Neural progenitor cell (in vitro differentiated cells): ENCODE measurements at regions not wholly inside any gene's neighbourhood (a gene's known extent, or its start where the extent isn't known, plus 50 kb on each side); places are given as distances from the start of the nearest gene placed in this dataset.
"Not testable (repeated sequence)": the region's sequence is repeated elsewhere in the genome, so short reads cannot be mapped to it uniquely, and the experiment has no call there.

Experiments
- DNase-seq: peaks from one replicate; pipeline ENCODE4 v3.0.0-alpha.2; 2016; ENCODE audit warnings: low spot score
- H2AFZ ChIP-seq: fragments of 200-600 bp; sonication (generic); replicated peaks from 2 replicates; pipeline ENCODE4 v1.6.1; 2016; ENCODE audit warnings: antibody characterized with exemption
- H3F3A ChIP-seq: fragments of 200-600 bp; sonication (generic); 2 replicates; pipeline ENCODE4 v1.6.1; 2016; ENCODE audit warnings: antibody characterized with exemption, low read depth
- H3K27ac ChIP-seq: fragments of 200-600 bp; sonication (generic); 2 replicates; pipeline ENCODE4 v1.5.1; 2016; ENCODE audit warnings: mild to moderate bottlenecking
- H3K27me3 ChIP-seq: fragments of 200-600 bp; sonication (generic); 2 replicates; pipeline ENCODE4 v1.6.1; 2016; ENCODE audit warnings: mild to moderate bottlenecking, moderate library complexity
- H3K36me3 ChIP-seq: fragments of 200-600 bp; sonication (generic); 2 replicates; pipeline ENCODE4 v1.5.1; 2016
- H3K4me1 ChIP-seq: fragments of 200-600 bp; sonication (generic); 2 replicates; pipeline ENCODE4 v1.6.1; 2016; ENCODE audit warnings: mixed run types
- H3K4me2 ChIP-seq: fragments of 200-600 bp; sonication (generic); 2 replicates; pipeline ENCODE4 v1.6.1; 2016
- H3K4me3 ChIP-seq: fragments of 200-600 bp; sonication (generic); 2 replicates; pipeline ENCODE4 v1.5.1; 2016
- H3K79me2 ChIP-seq: fragments of 200-600 bp; sonication (generic); 2 replicates; pipeline ENCODE4 v1.6.1; 2016; ENCODE audit warnings: low read depth
- H3K9ac ChIP-seq: fragments of 200-600 bp; sonication (generic); 2 replicates; pipeline ENCODE4 v1.6.1; 2016
- H3K9me3 ChIP-seq: fragments of 200-600 bp; sonication (generic); 2 replicates; pipeline ENCODE4 v1.5.1; 2016; ENCODE audit warnings: low read depth
- H4K20me1 ChIP-seq: fragments of 200-600 bp; sonication (generic); 2 replicates; pipeline ENCODE4 v1.6.1; 2016; ENCODE audit warnings: low read depth
- H3K27ac Mint-ChIP-seq: 3 replicates; pipeline ENCODE4 v1.8.0; 2021; ENCODE audit warnings: mixed read lengths
- H3K27me3 Mint-ChIP-seq: 2 replicates; pipeline ENCODE4 v1.8.0; 2022; ENCODE audit warnings: low read depth, mild to moderate bottlenecking, inconsistent platforms, moderate library complexity, mixed read lengths; ENCODE audit not compliant: insufficient read depth
- H3K36me3 Mint-ChIP-seq: 3 replicates; pipeline ENCODE4 v1.8.0; 2021; ENCODE audit warnings: mixed read lengths
- H3K4me1 Mint-ChIP-seq: 3 replicates; pipeline ENCODE4 v1.8.0; 2021; ENCODE audit warnings: mixed read lengths
- H3K4me3 Mint-ChIP-seq: 3 replicates; pipeline ENCODE4 v1.8.0; 2021; ENCODE audit warnings: mild to moderate bottlenecking, moderate library complexity, mixed read lengths
- H3K9me3 Mint-ChIP-seq: 3 replicates; pipeline ENCODE4 v1.8.0; 2020; ENCODE audit warnings: mixed read lengths
- EZH2 ChIP-seq: fragments of 200-600 bp; sonication (generic); IDR thresholded peaks from 2 replicates; pipeline ENCODE4 v1.6.1; 2017; ENCODE audit warnings: antibody characterized with exemption, mild to moderate bottlenecking, moderate library complexity
- EZH2phosphoT487 ChIP-seq: fragments of 200-600 bp; sonication (generic); IDR thresholded peaks from 2 replicates; pipeline ENCODE4 v1.6.1; 2017; ENCODE audit warnings: antibody characterized with exemption
- TF ChIP-seq, protein P1 (sequence below): fragments of 200-600 bp; sonication (generic); IDR thresholded peaks from 2 replicates; pipeline ENCODE4 v1.5.1; 2017; ENCODE audit warnings: antibody characterized with exemption, mild to moderate bottlenecking

DNA sequence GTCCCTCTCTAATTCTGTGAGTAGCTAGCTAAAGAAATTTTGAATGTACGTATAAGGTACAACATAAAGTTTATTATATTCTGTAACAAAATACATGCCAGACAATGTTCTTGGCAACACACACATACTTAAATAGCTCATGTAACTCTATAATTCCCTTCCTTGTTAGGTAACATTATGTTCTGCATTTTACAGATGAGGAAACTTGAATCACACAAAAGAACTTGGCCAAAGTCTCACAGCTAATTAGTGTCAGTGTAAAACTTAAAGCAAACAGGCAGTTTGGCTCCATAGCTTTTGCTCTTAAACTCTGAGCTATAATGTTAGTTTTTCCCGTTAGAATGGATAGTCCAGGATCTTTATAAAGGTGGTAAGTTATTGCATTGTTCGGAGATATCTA, 1091.8 kb upstream of the SLIT2 start:
- Histone ChIP-seq H3K4me3 (no peak overlapping the region), H3K36me3 (peaks cover 7% of the 10 kb centered on the region), H3K9me3 (no peaks in the 10 kb centered on the region), H3K79me2 (no peaks in the 10 kb centered on the region), H4K20me1 (no peaks in the 10 kb centered on the region), H3F3A (no peaks in the 10 kb centered on the region), H3K27ac (no peak overlapping the region), H3K4me2 (no peak overlapping the region), H3K27me3 (no peaks in the 10 kb centered on the region), H3K9ac (no peak overlapping the region), H3K4me1 (no peaks in the 10 kb centered on the region), H2AFZ (no peak overlapping the region)
- Mint-ChIP-seq H3K4me3 (no peak overlapping the region), H3K4me1 (no peaks in the 10 kb centered on the region), H3K9me3 (peaks cover 25% of the 10 kb centered on the region), H3K27me3 (no peaks in the 10 kb centered on the region), H3K36me3 (peaks cover 2% of the 10 kb centered on the region), H3K27ac (no peak overlapping the region)
- TF ChIP-seq EZH2 (no peak), EZH2phosphoT487 (no peak)
- TF ChIP-seq, protein P1, sequence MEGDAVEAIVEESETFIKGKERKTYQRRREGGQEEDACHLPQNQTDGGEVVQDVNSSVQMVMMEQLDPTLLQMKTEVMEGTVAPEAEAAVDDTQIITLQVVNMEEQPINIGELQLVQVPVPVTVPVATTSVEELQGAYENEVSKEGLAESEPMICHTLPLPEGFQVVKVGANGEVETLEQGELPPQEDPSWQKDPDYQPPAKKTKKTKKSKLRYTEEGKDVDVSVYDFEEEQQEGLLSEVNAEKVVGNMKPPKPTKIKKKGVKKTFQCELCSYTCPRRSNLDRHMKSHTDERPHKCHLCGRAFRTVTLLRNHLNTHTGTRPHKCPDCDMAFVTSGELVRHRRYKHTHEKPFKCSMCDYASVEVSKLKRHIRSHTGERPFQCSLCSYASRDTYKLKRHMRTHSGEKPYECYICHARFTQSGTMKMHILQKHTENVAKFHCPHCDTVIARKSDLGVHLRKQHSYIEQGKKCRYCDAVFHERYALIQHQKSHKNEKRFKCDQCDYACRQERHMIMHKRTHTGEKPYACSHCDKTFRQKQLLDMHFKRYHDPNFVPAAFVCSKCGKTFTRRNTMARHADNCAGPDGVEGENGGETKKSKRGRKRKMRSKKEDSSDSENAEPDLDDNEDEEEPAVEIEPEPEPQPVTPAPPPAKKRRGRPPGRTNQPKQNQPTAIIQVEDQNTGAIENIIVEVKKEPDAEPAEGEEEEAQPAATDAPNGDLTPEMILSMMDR, result no peak
- no peak for DNase-seq

DNA sequence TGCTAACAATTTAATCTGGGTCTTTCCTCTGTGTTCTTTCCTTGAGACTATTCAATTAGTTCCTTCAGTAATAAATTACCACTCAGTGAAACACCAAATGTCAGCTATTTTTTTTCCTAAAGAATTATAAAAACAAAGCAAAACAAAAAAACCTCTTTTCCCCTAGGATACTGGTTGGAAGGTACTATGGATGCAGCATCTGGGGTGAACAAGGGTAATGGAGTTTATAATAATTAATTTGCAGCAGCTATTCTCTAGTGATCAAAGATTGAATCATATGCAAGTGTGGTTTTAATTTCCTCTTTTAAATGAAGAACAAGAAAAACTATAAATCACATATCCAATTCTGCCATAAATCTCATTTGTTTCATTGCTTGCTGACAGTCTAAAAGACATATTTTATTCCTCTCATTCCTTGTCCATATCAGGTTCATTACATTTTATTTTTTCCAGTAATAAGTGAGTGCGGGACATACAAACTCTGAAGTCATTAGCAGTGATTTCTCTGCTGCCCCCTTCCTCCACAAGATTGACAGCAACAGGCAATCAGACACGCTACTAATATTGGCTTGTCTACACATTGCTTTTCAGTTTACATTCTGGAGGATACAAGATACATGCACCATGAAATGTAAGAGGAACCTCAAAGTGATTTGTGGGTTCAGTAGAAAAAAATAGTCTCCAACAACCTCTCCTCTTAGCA, 1093.4 kb upstream of the SLIT2 start:
- no peak for DNase-seq
- Mint-ChIP-seq H3K4me1 (no peaks in the 10 kb centered on the region), H3K27ac (no peak overlapping the region), H3K36me3 (peaks cover 6% of the 10 kb centered on the region), H3K9me3 (peaks cover 27% of the 10 kb centered on the region), H3K4me3 (no peak overlapping the region), H3K27me3 (no peaks in the 10 kb centered on the region)
- Histone ChIP-seq H3K27ac (no peak overlapping the region), H3K36me3 (peaks cover 9% of the 10 kb centered on the region), H3K4me3 (no peak overlapping the region), H4K20me1 (no peaks in the 10 kb centered on the region), H3K9me3 (no peaks in the 10 kb centered on the region), H2AFZ (no peak overlapping the region), H3K79me2 (no peaks in the 10 kb centered on the region), H3F3A (no peaks in the 10 kb centered on the region), H3K27me3 (no peaks in the 10 kb centered on the region), H3K4me2 (no peak overlapping the region), H3K4me1 (no peaks in the 10 kb centered on the region), H3K9ac (no peak overlapping the region)
- no peak for TF ChIP-seq EZH2phosphoT487
- TF ChIP-seq, protein P1, result no peak
- no peak for TF ChIP-seq EZH2

DNA sequence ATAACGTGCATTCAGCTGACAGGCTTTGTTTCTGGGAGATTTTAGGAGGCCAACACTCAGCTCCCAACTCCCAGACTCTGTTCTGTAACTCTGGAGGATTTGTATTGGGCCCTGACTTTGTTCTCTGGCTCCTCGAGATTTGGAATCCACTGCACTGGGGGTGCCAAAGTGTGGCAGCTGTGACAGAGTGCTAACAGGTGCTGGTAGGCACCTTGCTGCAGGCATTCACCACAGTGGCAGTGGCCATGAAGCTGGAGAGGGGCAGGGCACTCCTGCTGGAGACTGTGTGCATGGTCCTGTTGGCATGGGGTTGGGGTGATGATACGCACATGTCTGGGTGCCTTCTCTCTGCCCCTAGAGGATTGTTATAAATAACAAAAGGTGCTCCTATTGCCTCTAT, 1094.9 kb upstream of the SLIT2 start:
- Mint-ChIP-seq H3K27me3 (no peaks in the 10 kb centered on the region), H3K9me3 (peaks cover 33% of the 10 kb centered on the region), H3K4me3 (no peak overlapping the region), H3K27ac (no peak overlapping the region), H3K36me3 (peaks cover 6% of the 10 kb centered on the region), H3K4me1 (no peaks in the 10 kb centered on the region)
- Histone ChIP-seq H3K4me1 (no peaks in the 10 kb centered on the region), H3K9ac (no peak overlapping the region), H3K4me2 (no peak overlapping the region), H3K27ac (no peak overlapping the region), H3F3A (no peaks in the 10 kb centered on the region), H2AFZ (no peak overlapping the region), H4K20me1 (no peaks in the 10 kb centered on the region), H3K4me3 (no peak overlapping the region), H3K9me3 (no peaks in the 10 kb centered on the region), H3K27me3 (no peaks in the 10 kb centered on the region), H3K79me2 (no peaks in the 10 kb centered on the region), H3K36me3 (peaks cover 9% of the 10 kb centered on the region)
- no peak for TF ChIP-seq EZH2phosphoT487
- DNase-seq, result no peak

DNA sequence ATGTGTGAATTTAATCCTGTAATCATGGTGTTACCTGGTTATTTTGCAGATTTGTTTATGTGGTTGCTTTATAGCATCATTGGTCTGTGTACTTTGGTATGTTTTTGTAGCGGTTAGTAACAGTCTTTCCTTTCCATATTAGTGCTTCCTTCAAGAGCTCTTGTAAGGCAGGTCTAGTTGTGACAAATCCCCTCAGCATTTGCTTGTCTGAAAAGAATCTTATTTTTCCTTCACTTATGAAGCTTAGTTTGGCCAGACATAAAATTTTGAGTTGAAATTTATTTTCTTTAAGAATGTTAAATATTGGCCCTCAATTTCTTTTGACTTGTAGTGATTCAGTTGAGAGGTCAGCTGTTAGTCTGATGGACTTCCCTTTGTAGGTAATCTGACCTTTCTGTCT, 1096.1 kb upstream of the SLIT2 start:
- H3K4me3 Mint-ChIP-seq, result no peak overlapping the region
- no peak for DNase-seq
- H3K27ac ChIP-seq, result no peak overlapping the region

DNA sequence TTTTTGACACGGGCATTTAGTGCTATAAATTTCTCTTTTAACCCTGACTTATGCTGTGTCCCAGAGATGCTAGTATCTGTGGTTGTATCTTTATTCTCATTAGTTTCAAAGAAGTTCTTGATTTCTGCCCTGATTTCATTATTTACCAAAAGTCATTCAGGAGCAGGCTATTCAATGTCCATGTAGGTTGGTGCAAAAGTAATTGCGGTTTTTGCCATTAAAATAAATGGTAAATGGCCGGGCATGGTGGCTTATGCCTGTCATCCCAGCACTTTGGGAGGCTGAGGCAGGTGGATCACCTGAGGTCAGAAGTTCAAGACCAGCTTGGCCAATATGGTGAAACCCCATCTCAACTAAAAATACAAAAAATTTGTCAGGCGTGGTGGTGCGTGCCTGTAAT, 1097.4 kb upstream of the SLIT2 start:
- not testable (repeated sequence) for DNase-seq, H3K9ac ChIP-seq, H3K4me1 Mint-ChIP-seq

More for the DNA sequence above, 1096.1 kb upstream of the SLIT2 start:
- Mint-ChIP-seq H3K4me1 (no peaks in the 10 kb centered on the region), H3K9me3 (peaks cover 35% of the 10 kb centered on the region), H3K36me3 (peaks cover 6% of the 10 kb centered on the region), H3K27me3 (no peaks in the 10 kb centered on the region), H3K27ac (no peak overlapping the region)
- Histone ChIP-seq H3F3A (no peaks in the 10 kb centered on the region), H4K20me1 (no peaks in the 10 kb centered on the region), H3K4me1 (no peaks in the 10 kb centered on the region), H3K9me3 (no peaks in the 10 kb centered on the region), H3K79me2 (no peaks in the 10 kb centered on the region), H3K4me3 (no peak overlapping the region), H3K4me2 (no peak overlapping the region), H2AFZ (no peak overlapping the region), H3K36me3 (peaks cover 9% of the 10 kb centered on the region), H3K27me3 (no peaks in the 10 kb centered on the region), H3K9ac (no peak overlapping the region)
- TF ChIP-seq EZH2 (no peak), EZH2phosphoT487 (no peak)
- TF ChIP-seq, protein P1, result no peak

More for the DNA sequence above, 1097.4 kb upstream of the SLIT2 start:
- H3K4me2 ChIP-seq, H3F3A ChIP-seq, H3K9me3 ChIP-seq, H3K4me3 Mint-ChIP-seq, H3K79me2 ChIP-seq, H3K4me3 ChIP-seq, H3K27ac Mint-ChIP-seq, H3K27ac ChIP-seq, H3K27me3 Mint-ChIP-seq, H4K20me1 ChIP-seq, H3K36me3 Mint-ChIP-seq, H3K36me3 ChIP-seq, H3K27me3 ChIP-seq, H2AFZ ChIP-seq, H3K4me1 ChIP-seq: not testable (repeated sequence)
- peaks cover 35% of the 10 kb centered on the region for H3K9me3 Mint-ChIP-seq
